ENCODE measurements at regions not wholly inside any gene's neighbourhood (a gene's known extent, or its start where the extent isn't known, plus 50 kb on each side); places are given as distances from the start of the nearest gene placed in this dataset.

- TF ChIP-seq ZNF274 (IDR thresholded peaks at IDR 0.05; ENCODE audit: low read depth, low read length), result no peak
- H3K4me3 ChIP-seq (ENCODE audit: low read length), result no peak overlapping the region
These were observed 746.9 kb downstream of the EFNB2 start for GRCh38 chr13:105788530-105788929.

- no peak overlapping the region for H3K4me3 ChIP-seq (ENCODE audit: low read length)
- no peak for TF ChIP-seq ZNF274 (IDR thresholded peaks at IDR 0.05; ENCODE audit: low read depth, low read length)
These were observed 747.8 kb downstream of the EFNB2 start for GRCh38 chr13:105787632-105788031.

- H3K4me3 ChIP-seq (ENCODE audit: low read length), result no peak overlapping the region
- no peak for TF ChIP-seq ZNF274 (IDR thresholded peaks at IDR 0.05; ENCODE audit: low read depth, low read length)
These were observed 750.0 kb downstream of the EFNB2 start for GRCh38 chr13:105785436-105785835.

- no peak overlapping the region for H3K4me3 ChIP-seq (ENCODE audit: low read length)
- no peak for TF ChIP-seq ZNF274 (IDR thresholded peaks at IDR 0.05; ENCODE audit: low read depth, low read length)
These were observed 752.2 kb downstream of the EFNB2 start for GRCh38 chr13:105783261-105783660.

GRCh38 chr13:105778196-105778595 lies 757.3 kb downstream of the EFNB2 start:
- TF ChIP-seq ZNF274 (IDR thresholded peaks at IDR 0.05; ENCODE audit: low read depth, low read length), result no peak
- no peak overlapping the region for H3K4me3 ChIP-seq (ENCODE audit: low read length)

- H3K4me3 ChIP-seq (ENCODE audit: low read length), result no peak overlapping the region
- no peak for TF ChIP-seq ZNF274 (IDR thresholded peaks at IDR 0.05; ENCODE audit: low read depth, low read length)
These were observed 760.6 kb downstream of the EFNB2 start for GRCh38 chr13:105774739-105775460.

- H3K4me3 ChIP-seq (ENCODE audit: low read length), result no peak overlapping the region
- TF ChIP-seq ZNF274 (IDR thresholded peaks at IDR 0.05; ENCODE audit: low read depth, low read length), result no peak
These were observed 761.5 kb downstream of the EFNB2 start for GRCh38 chr13:105773863-105774538.

GRCh38 chr13:105773241-105773640 lies 762.2 kb downstream of the EFNB2 start:
- no peak overlapping the region for H3K4me3 ChIP-seq (ENCODE audit: low read length)
- TF ChIP-seq ZNF274 (IDR thresholded peaks at IDR 0.05; ENCODE audit: low read depth, low read length), result no peak

- no peak for TF ChIP-seq ZNF274 (IDR thresholded peaks at IDR 0.05; ENCODE audit: low read depth, low read length)
- H3K4me3 ChIP-seq (ENCODE audit: low read length), result no peak overlapping the region
These were observed 771.0 kb downstream of the EFNB2 start for GRCh38 chr13:105764486-105764885.

- TF ChIP-seq ZNF274 (IDR thresholded peaks at IDR 0.05; ENCODE audit: low read depth, low read length), result no peak
- H3K4me3 ChIP-seq (ENCODE audit: low read length), result no peak overlapping the region
These were observed 771.6 kb downstream of the EFNB2 start for GRCh38 chr13:105763851-105764250.

- TF ChIP-seq ZNF274 (IDR thresholded peaks at IDR 0.05; ENCODE audit: low read depth, low read length), result no peak
These were observed 773.4 kb downstream of the EFNB2 start for GRCh38 chr13:105762096-105762495.

GRCh38 chr13:105758918-105759860 lies 776.3 kb downstream of the EFNB2 start:
- TF ChIP-seq ZNF274 (IDR thresholded peaks at IDR 0.05; ENCODE audit: low read depth, low read length), result no peak
- no peak overlapping the region for H3K4me3 ChIP-seq (ENCODE audit: low read length)

More at GRCh38 chr13:105762096-105762495, 773.4 kb downstream of the EFNB2 start:
- no peak overlapping the region for H3K4me3 ChIP-seq (ENCODE audit: low read length)

GRCh38 chr13:105740739-105741138 lies 794.7 kb downstream of the EFNB2 start:
- no peak overlapping the region for H3K4me3 ChIP-seq (ENCODE audit: low read length)
- no peak for TF ChIP-seq ZNF274 (IDR thresholded peaks at IDR 0.05; ENCODE audit: low read depth, low read length)

GRCh38 chr13:105737688-105738087 lies 797.8 kb downstream of the EFNB2 start:
- no peak overlapping the region for H3K4me3 ChIP-seq (ENCODE audit: low read length)
- TF ChIP-seq ZNF274 (IDR thresholded peaks at IDR 0.05; ENCODE audit: low read depth, low read length), result no peak

Data from GM08714 (cell line).